ENCODE measurements at regions not wholly inside any gene's neighbourhood (a gene's known extent, or its start where the extent isn't known, plus 50 kb on each side); places are given as distances from the start of the nearest gene placed in this dataset.
A peak's percentile ranks its signal among the peaks of the same experiment; 100 is the strongest.
"Not testable (repeated sequence)": the region's sequence is repeated elsewhere in the genome, so short reads cannot be mapped to it uniquely, and the experiment has no call there.

- DNase-seq: no peak
- Histone ChIP-seq H3K27me3 (peaks cover 0 to 22% (median 0%) of the 10 kb centered on the region in 4 donors), H3K36me3 (no peaks in the 10 kb centered on the region), H3K4me3 (no peak overlapping the region), H3K27ac (no peak overlapping the region), H3K9me3 (no peaks in the 10 kb centered on the region), H3K4me1 (no peaks in the 10 kb centered on the region)
- 46 to 57% methylated on average over 7 of the region's 7 CpGs for WGBS, 2 donors
- intact Hi-C loops (cut with DNase I): no loop called here
- TF ChIP-seq POLR2A (IDR thresholded peaks at IDR 0.05): no peak
- TF ChIP-seq, protein P1, sequence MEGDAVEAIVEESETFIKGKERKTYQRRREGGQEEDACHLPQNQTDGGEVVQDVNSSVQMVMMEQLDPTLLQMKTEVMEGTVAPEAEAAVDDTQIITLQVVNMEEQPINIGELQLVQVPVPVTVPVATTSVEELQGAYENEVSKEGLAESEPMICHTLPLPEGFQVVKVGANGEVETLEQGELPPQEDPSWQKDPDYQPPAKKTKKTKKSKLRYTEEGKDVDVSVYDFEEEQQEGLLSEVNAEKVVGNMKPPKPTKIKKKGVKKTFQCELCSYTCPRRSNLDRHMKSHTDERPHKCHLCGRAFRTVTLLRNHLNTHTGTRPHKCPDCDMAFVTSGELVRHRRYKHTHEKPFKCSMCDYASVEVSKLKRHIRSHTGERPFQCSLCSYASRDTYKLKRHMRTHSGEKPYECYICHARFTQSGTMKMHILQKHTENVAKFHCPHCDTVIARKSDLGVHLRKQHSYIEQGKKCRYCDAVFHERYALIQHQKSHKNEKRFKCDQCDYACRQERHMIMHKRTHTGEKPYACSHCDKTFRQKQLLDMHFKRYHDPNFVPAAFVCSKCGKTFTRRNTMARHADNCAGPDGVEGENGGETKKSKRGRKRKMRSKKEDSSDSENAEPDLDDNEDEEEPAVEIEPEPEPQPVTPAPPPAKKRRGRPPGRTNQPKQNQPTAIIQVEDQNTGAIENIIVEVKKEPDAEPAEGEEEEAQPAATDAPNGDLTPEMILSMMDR (IDR thresholded peaks at IDR 0.05): peak in 2 of 6 experiments; percentile 22 to 46
Measured at GRCh38 chr2:88919087-88919738, 227.7 kb downstream of the RPIA start.

GRCh38 chr2:88920399-88920798 lies 228.9 kb downstream of the RPIA start:
- H3K36me3 ChIP-seq; H3K9me3 ChIP-seq; H3K4me3 ChIP-seq; DNase-seq; intact Hi-C loops (cut with DNase I); H3K4me1 ChIP-seq; H3K27ac ChIP-seq: not testable (repeated sequence)
- H3K27me3 ChIP-seq: peaks cover 0 to 16% (median 0%) of the 10 kb centered on the region in 4 donors
- WGBS, 2 donors: no CpG with 5 or more reads among the region's 31 CpGs

DNA sequence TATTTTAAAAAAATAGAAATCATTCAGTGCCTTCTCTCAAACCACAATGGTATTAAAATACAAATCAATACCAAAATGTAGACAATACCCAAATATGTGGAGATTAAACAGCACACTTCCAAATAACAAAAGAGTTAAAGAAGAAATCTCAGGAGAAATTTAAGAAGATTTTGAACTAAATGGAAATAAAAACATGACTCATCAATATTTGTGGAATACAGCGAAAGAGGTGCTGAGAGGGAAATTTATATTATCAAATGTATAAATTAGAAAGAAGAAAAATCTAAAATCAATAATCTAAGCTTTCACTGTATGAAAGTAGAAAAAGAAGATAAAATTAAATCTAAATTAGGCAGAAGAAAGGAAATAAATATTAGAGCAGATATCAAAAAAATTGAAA lies 233.1 kb downstream of the RPIA start:
- no peaks in the 10 kb centered on the region for H3K27me3 ChIP-seq
- no peak overlapping the region for H3K4me3 ChIP-seq
- TF ChIP-seq, protein P1 (IDR thresholded peaks at IDR 0.05): no peak
- no peak for TF ChIP-seq POLR2A (IDR thresholded peaks at IDR 0.05)
- no peaks in the 10 kb centered on the region for H3K9me3 ChIP-seq
- no peak for DNase-seq
- H3K27ac ChIP-seq: no peak overlapping the region
- 94 to 100% methylated on average over 1 of the region's 1 CpG for WGBS, 2 donors
- H3K36me3 ChIP-seq: no peaks in the 10 kb centered on the region
- no peaks in the 10 kb centered on the region for H3K4me1 ChIP-seq
- intact Hi-C loops (cut with DNase I): no loop called here

DNA sequence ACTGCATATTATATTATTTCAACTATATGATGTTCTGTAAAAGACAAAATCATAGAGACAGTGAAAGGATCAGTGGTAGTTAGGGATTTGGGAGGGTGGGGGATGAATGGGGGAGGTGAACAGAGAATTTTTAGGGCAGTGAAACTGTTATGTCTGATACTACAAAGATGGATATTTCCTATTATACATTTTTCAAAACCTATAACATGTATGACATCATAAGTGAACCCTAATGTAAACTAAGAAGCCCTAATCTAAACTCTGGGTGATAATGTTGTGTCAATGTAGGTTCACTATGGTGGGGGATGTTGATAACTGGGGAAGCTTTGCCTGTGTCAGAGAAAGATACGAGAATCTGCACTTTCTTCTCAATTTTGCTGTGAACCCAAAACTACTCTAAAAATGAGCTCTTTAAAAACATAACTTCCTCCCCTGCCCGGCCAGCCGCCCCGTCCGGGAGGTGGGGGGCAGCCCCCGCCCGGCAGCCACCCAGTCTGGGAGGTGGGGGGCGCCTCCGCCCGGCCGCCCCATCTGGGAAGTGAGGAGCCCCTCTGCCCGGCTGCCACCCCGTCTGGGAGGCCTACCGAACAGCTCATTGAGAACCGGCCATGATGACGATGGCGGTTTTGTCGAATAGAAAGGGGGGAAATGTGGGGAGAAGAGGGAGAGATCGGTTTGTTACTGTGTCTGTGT lies 234.4 kb downstream of the RPIA start:
- Histone ChIP-seq H3K36me3 (no peaks in the 10 kb centered on the region), H3K9me3 (no peaks in the 10 kb centered on the region), H3K27me3 (no peaks in the 10 kb centered on the region), H3K4me3 (no peak overlapping the region), H3K4me1 (no peaks in the 10 kb centered on the region), H3K27ac (no peak overlapping the region)
- WGBS, 2 donors: 70 to 97% methylated on average over 5 to 7 of the region's 19 CpGs
- TF ChIP-seq POLR2A (IDR thresholded peaks at IDR 0.05): no peak
- TF ChIP-seq, protein P1 (IDR thresholded peaks at IDR 0.05): no peak
- intact Hi-C loops (cut with DNase I): no loop called here
- DNase-seq: no peak

GRCh38 chr2:88927128-88927527 lies 235.7 kb downstream of the RPIA start:
- 47 to 79% methylated on average over 1 of the region's 1 CpG for WGBS, 2 donors
- intact Hi-C loops (cut with DNase I): no loop called here
- Histone ChIP-seq H3K36me3 (no peaks in the 10 kb centered on the region), H3K4me1 (no peaks in the 10 kb centered on the region), H3K4me3 (no peak overlapping the region), H3K27ac (no peak overlapping the region), H3K27me3 (no peaks in the 10 kb centered on the region), H3K9me3 (no peaks in the 10 kb centered on the region)
- TF ChIP-seq, protein P1 (IDR thresholded peaks at IDR 0.05): no peak
- TF ChIP-seq POLR2A (IDR thresholded peaks at IDR 0.05): no peak
- no peak for DNase-seq
